Stimulated activated CD4-positive, alpha-beta T cell treated with anti-CD3 and anti-CD28 coated beads, Interleukin-12 subunit alpha, Interleukin-12 subunit beta, amount 100 ng/mL, for 24 hours (primary cell): ENCODE measurements at regions not wholly inside any gene's neighbourhood (a gene's known extent, or its start where the extent isn't known, plus 50 kb on each side); places are given as distances from the start of the nearest gene placed in this dataset.
"Not testable (repeated sequence)": the region's sequence is repeated elsewhere in the genome, so short reads cannot be mapped to it uniquely, and the experiment has no call there.

Experiments used
- DNase-seq, 2 experiments: peaks; one replicate each; pipeline ENCODE4 v3.0.0-alpha.2; 2020; ENCODE audit warnings: low read depth in 2 of 2

GRCh38 chr13:64078025-64078424 is 2662.4 kb upstream of the PCDH20 start:
- no peak for DNase-seq

- not testable (repeated sequence) for DNase-seq
These were observed 2661.6 kb upstream of the PCDH20 start for GRCh38 chr13:64077132-64077835.

GRCh38 chr13:64075543-64076271 is 2660.1 kb upstream of the PCDH20 start:
- no peak for DNase-seq

GRCh38 chr13:64074971-64075474 is 2659.4 kb upstream of the PCDH20 start:
- DNase-seq: no peak

DNA sequence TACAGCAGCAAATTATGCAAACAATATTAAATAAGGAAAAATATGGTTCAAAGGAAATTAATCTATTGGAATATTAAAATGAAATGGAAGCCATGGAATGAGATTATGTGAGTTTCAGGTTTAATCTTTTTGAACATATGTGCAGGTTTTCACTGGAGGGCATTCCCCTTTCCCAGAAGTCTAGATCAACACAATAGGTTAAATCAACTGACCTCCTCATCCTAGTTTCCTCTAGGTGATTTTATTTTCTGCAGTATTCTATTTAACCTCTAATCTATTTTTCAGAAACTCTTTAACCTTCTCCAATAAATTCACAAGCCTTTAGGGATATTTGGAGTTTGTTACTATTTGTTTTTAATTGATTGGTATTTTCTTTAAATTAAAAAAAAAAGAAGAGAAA is 2657.6 kb upstream of the PCDH20 start:
- no peak for DNase-seq

GRCh38 chr13:64071352-64071751 is 2655.7 kb upstream of the PCDH20 start:
- DNase-seq: no peak

- DNase-seq: no peak
These were observed 2654.2 kb upstream of the PCDH20 start for GRCh38 chr13:64069892-64070291.

DNA sequence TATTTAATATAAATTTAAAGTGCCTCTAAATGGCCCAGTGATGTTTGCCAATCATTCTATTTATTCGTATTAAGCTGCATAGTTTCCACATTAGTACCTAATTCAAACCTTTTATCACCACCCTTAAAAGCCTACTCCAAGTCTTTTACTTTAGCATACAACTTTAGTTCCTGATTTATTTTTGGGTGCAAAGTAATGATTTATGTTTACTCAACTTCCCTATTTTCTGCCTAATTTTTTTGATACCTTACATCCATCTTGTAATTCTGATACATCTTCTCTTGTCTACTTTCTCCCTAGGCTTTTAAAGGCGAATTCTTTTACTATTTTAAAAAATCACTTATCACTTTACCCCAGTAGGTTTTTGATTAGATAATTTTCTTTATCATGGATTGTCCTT is 2651.1 kb upstream of the PCDH20 start:
- no peak for DNase-seq

GRCh38 chr13:64061649-64062048 is 2646.0 kb upstream of the PCDH20 start:
- DNase-seq: no peak

DNA sequence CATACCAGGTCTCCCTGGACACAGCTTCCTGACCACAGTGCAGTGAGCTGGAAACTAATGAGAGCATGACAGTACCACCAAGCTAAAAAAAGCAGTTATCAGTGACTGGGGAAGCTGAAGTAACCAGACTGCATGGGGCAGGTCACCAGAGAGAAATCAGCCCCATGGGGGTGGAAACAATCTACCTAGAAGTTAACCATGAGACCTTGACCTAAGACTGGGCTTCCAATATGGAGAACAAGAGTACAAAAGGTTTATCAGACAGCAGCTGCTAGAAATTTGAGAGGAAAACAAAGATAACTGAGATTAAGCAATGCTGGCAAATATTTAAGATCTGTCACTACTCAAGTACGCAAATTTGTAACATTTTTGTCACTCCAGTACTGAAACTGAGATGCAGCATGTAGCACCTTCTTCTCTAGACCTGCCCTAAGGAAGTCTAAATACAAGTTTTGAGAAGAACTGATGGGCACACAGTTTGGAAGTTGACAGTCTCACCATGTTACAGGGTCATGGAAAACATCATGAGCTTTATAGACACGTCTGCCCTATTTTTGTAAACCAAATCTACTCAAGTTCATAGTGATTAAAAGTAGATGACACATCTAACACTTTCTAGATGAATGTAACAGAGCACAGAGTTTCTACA is 2641.8 kb upstream of the PCDH20 start:
- no peak for DNase-seq

DNA sequence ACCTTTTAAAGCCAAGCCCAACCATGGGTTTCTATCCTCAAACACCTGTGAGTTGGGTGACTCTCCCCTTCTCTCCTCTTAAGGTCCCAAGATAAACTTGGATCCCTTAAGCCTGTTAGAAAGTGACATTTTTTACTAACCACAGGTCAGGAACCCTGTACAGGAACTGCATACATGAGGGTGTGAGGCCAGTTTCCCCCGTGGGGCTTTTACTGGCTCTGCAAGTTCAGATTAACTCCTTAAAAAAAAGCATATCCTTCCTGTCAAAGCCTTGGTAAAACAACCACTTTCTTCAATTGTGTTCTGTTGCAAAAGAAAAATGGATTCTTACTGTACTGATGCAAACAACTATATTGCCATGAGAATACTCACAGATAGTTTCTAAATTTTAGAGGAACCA is 2638.7 kb upstream of the PCDH20 start:
- DNase-seq: no peak

- DNase-seq: no peak
These were observed 2636.9 kb upstream of the PCDH20 start for GRCh38 chr13:64052521-64052920.

- DNase-seq: no peak
These were observed 2635.6 kb upstream of the PCDH20 start for GRCh38 chr13:64051278-64051677.

GRCh38 chr13:64041296-64041695 is 2625.6 kb upstream of the PCDH20 start:
- no peak for DNase-seq

DNA sequence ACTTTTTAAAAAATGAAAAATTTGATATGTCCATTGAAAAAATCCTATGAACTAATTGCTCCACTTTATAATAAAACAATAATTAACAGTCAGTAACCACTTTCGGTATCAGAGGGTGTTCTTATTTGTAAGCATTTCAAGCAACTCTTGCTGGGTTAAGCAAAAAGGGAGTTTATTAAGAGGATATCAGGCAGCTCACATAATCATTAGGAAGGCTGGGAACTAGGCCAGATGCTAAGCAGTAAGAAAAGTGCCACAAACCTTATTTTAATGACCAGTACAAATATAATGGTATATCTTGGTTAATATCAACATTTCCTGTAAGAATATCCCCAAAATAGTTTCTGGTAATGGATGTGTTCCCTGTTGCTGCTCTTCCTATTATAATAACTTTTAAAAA is 2618.3 kb upstream of the PCDH20 start:
- DNase-seq: no peak

GRCh38 chr13:64029343-64030093 is 2613.9 kb upstream of the PCDH20 start:
- no peak for DNase-seq

DNA sequence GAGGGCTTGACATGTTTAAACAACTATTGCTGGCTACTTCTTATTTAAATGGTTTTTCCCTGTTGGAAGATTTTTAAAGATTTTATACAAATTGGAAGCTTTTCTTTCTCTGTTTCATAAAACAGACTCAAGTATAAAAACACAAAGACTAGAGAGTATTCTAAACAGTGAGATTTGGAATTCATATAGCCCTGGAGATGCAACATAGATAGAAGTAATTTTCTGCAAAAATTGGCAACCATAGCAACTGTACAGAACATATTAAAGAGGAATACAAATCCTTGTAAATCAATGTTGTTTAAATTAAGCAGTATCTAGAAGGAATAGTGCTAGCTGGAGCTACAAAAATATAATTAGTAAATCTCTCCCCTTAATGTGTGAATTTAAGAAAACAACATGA is 2612.9 kb upstream of the PCDH20 start:
- DNase-seq: no peak

- DNase-seq: no peak
These were observed 2604.5 kb upstream of the PCDH20 start for GRCh38 chr13:64020126-64020525.

DNA sequence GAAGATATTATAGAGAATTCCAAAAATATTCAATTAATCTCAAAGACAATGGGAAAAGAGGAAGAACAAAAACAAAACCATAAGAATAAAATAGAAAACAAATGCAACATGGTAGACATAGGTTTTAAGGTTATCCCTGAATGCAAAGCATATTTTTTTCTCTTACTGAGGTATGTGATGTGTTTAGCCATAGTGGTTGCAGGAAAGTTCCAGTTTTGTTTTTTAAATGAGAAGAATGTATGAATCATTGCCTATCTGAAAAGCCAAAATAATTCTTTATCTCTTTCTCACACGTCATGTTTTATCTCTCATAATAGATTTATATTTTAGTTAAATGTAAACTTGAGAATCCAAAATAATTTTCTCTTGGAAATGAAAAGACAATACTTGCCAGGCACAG is 2591.7 kb upstream of the PCDH20 start:
- no peak for DNase-seq

DNA sequence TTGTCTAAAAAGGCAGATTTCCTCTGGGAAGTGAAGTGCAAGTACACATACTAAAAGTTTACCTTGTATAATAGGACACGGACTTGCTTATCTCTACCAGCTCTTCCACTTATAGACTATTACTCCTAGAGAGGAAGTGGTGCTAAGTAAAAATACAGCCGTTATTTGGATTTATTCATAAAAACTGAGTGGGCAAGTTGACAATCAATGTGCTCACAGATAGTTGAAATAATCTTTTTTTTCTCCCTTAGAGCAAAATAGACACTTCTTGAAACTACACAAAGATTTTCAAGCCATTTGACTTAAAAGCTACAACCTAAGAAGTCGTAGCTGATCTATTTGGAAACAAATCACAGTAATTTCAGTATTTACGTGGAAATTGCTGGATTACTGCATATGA is 2584.7 kb upstream of the PCDH20 start:
- no peak for DNase-seq

- no peak for DNase-seq
These were observed 2584.1 kb upstream of the PCDH20 start for GRCh38 chr13:63999614-64000305.
